Activated CD4-positive, CD25-positive, alpha-beta regulatory T cell treated with anti-CD3 and anti-CD28 coated beads, Interleukin-2, amount 50 U/mL, for 16 hours (primary cell): ENCODE measurements at regions not wholly inside any gene's neighbourhood (a gene's known extent, or its start where the extent isn't known, plus 50 kb on each side); places are given as distances from the start of the nearest gene placed in this dataset.

Experiments
- DNase-seq: peaks from one replicate; pipeline ENCODE4 v3.0.0-alpha.2; 2020; ENCODE audit warnings: low read depth, low spot score

DNA sequence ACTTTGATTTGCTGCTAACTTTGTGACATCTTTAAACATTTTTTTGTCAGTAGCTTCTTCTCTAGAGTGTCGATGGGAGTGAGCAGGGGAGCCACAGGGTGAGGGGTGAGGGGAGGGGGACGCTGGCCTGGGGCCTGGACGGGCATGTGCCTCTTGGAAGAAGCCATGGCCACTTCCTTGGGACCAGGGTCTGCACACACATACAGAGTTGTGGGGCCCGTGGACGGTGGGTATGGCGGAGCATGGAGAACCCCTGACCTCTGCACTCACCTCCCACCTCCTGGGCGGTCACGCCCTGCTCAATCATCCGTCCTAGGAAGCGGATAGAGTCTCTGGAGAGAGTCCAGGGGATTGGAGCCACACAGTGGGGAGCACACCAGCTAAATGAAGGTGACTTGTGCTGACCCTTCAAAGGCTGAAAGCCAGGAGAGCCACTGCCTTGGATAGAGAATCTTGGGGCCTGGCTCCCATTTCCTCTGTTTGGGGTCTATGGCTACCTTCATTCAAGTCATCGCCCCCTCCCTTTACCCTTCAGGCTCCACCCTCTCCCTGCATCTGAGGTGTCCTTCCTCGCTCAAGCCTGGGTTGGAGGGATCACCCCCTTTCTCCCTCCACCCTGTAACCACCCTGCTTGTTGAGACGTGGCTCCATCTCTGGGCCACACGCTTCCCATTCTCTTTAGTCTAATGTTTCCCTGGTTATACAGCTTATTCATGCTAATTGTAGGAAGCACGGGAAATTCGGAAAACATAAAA lies 63.9 kb upstream of the HAAO start:
- DNase-seq = no peak

DNA sequence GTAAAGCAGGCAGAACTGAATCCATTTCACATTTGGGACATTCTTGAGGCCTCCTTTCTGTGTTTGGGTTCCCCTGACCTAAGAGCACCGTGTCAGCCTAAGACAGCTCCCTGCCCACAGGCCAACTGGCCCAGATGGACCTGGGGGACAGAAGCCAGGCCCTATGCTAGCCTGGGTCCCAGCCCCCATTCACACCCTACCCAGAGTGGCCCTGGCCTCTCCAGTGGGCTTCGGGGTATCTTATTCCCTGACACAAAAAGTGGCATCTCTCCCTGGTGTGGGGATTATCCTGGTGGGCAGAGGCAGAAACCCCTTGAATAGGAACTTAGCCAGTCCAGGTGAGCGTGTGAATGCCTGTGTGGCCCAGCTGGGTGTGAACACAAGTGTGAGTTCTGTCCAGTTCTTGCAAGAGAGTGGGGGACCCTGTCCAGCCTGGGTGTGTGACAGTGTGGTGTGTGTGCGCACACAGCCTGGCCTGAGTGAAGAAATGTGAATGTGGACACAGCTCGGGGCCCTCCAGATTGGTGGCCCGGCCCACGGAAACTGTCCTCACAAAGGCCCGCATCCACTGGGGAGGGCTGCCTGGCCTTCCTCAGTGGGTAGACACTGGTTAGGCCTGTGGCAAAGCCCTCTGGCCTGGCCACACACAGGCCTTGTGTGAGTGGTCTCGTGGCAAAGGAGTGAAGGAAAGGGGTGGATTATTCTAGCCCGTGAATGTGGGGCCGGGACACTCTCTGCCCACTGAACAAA lies 63.0 kb upstream of the HAAO start:
- no peak for DNase-seq

DNA sequence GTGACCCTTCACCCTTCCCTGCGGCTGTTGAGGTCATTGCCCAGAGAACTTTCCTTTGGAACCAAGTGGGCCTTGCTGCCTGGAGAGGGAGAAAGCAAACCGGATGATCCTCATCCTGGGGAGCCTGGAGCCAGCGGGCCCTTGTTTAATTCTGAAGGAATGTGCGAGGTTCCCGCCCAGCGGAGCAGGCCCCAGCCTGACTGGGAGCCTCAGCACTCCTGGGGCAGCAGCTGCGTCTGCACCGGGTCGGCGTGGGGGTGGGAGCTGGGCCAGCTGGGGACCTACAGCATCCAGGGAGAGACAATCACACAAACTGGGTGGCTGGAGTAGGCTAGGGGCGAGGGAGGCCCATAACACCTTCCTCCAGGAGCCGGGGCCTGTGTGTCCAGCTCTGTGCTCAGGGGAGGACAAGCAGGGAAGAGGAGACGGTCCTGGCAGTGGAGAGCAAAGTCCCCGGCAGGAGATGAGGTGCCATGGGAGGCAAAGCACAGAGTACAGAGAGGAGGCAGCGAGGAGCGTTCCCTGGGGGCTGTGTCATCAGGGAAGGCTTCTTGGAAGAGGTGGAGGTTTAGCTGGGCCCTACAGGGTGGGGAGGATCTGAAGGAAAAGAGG lies 61.9 kb upstream of the HAAO start:
- DNase-seq = no peak

DNA sequence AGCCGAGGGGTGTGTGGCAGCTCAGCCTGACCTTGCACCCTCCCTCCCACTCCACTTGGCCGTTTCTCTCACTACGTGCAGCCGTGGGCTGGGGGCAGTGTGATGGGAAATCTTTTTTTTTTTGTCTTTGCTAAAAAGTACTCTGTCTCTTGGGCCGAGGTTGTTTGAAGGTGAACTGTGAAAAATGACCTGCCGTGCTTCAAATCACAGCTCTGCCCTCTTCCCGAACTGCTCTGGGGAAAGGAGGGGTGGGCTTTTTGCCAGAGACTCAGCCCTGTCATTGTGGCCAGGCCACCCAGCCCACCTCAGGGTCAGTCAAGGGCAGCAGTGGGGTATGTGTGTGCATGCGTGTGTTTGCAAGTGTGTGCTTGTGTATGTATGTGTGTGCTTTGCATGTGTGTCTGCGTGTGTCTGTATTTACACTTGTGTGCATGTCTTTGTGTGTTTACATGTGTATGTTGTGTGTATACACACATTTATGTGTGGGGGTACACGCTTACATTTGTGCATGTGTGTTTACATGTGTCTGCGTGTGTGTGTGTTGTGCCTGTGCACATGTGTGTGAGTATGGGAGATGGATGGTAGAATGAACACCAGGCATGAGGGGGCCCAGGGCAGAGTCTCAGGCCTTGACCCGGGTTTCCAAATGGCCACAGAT lies 61.3 kb upstream of the HAAO start:
- no peak for DNase-seq

DNA sequence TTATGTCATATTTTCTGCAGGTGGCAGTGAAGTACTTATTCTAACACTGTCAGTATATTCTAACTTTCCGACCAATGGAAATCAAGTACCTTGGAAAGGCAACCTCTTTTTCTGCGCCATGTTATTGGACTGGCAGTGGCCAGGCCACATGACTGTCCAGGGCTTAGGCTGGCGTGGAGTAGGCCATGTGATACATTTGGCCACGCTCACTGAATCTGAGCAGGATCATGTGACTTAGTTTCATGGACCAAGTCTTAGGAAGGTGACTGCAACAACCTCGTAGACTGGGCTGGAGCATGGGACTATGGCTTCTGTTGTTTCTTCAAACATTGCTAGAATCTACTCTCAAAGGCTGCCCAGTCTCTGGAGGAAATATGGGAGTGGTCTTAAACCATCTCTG lies 60.4 kb upstream of the HAAO start:
- DNase-seq = no peak

DNA sequence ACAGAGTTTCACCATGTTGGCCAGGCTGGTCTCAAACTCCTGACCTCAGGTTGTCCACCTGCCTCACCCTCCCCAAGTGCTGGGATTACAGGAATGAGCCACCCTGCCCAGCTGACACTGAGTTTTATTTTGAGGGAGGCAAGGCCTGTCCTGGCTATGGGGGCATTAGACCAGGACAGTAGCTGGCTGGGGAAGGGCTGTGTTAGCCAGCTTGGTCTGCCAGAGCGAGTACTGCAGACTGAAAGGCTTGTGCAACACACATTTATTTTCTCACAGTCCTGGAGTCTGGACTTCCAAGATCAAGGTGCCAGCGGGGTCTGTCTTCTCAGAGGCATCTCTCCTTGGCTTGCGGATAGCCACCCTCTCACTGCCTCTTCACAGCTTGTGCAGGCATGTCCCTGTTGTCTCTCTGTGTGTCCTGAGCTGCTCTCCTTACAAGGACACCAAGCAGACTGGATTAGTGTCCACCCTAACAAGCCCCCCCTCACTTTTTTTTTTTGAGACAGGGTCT lies 59.4 kb upstream of the HAAO start:
- no peak for DNase-seq

DNA sequence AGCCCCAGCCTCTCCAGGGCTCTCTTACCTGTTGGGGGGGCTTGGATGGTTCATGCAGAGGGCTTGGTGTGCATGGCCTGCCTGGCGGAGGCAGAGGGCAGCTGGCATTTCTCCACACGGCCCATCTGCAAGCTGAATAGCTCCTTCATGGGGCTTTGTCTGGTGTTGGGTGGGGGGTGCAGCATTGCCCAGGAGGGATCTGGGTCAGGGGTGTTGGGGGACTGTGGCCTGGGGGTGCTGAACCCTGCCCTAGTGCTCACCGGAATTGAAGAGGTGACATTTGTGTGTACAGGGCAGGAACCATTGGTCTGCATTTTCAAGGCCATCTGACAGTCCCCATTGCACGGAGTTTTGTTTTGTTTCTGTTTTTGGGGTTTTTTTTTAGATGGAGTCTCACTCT lies 58.8 kb upstream of the HAAO start:
- no peak for DNase-seq

DNA sequence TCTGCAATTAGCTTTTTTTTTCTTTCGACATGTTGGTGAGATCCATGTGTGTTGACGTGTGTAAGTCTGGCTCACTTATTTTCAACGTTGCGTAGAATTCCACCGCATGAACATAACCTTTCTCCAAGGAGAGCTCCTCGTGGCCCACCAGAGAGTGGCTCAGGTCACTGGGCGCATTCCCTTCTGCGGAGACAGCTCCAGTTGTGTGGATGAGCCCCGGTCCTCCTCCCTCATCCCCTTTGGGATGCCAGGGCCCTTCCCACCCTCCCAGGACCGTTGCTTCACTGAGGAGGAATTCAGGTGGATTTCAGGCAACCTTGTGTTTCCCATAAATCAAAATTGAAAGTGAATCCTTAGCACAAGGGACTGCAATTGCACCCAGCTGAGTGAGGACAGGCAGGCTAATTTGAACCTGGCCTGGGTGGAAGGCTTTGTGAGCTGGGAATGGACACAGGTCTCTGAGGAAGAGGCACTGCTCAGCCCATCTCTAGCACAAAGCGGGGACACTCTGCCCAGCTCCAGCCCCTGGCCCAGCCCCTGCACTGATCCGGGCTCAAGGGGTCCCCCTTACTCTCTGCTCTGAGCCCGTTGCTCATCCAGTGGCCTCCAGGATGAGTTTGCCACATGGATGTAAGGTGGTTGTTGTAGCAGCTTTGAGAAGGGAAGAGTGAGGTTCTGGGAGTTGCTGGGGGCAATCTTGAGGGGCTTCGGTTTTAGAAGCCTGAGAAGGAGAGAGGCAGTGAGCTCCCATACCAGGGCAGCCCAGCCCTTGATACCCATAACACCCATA lies 57.8 kb upstream of the HAAO start:
- DNase-seq = no peak

DNA sequence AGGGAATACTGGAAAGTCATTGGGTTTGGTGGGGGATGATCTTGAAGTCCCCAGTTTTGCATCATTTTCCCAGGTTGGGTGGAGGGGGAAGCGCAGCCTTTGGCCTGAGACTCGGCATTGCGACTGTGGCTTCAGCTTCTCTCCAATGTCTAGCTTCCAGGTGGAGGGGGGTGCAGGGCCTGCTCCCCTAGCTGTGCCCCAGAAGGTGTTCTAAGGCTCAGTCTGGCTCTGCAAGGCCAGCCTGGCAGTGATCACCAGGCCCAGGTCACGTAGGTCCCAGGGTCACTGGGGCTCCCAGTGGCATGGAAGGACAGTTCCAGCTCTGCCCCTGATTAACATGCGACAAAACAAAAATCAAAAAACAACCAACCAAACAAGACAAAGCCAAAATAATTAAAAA lies 56.9 kb upstream of the HAAO start:
- DNase-seq = no peak

DNA sequence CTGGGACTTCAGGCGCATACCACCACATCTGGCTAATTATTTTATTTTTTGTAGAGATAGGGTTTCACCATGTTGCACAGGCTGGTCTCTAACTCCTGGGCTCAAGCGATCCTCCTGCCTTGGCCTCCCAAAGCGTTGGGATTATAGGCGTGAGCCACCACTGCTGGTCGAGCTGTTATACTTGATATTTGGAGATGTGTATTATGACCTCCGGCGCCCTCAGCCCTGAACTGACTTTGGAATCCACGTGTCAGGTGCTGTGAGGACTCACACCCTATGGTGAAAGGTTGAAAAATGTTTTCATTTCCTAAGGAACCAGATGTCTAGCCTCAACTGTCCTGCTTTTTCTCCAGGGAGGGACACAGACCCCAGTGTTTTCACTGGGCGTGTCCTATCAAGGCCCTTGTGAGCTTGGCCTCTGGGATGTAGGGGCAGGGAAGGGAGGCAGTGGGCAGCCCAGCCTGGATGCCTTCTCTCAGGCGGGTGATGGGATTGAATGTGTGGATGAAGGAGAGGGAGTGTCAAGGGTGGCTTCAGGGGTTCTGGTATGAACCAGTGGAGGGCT lies 56.4 kb upstream of the HAAO start:
- DNase-seq = no peak

DNA sequence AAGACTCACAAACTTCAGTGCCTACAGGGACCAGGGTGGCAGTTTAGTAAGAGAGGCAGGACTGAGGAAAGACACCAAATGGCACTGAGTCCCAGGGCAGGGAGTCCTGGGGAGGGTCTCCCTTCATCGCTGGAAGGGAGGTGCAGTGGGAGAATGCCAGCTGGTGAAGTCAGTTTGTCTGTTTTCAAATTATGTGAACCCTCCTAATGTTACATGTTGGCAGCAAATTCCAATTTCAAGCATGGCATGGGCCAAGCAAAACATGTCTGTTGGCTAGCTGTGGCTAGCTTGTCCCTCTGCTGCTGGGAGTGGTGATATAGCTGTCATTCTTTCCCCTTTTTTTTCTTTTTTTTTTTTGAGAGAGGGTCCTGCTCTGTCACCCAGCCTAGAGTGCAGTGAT lies 55.9 kb upstream of the HAAO start:
- DNase-seq = no peak

DNA sequence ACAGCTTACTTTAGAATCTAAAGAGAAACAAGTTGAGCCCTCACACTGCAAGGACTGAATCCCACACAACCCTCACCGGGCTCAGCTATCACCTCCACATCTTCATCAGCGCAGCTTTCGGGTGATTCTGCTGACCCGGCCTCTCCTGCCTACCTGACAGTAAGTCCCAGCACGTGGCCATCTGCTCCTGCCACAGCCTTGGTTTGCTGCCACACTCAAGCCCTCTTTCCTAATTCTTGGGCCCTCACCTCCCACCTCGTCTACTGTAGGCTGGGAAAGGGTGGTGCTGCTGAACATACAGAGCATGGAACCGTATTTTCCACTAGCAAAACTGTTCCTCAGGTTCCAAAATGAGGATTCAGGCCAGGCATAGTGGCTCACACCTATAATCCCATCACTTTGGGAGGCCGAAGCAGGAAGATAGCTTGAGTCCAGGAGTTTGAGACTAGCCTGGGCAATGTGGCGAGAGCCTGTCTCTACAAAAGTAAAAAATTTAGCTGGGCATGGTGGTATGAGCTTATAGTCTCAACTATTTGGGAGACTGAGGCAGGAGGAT lies 55.3 kb upstream of the HAAO start:
- no peak for DNase-seq

DNA sequence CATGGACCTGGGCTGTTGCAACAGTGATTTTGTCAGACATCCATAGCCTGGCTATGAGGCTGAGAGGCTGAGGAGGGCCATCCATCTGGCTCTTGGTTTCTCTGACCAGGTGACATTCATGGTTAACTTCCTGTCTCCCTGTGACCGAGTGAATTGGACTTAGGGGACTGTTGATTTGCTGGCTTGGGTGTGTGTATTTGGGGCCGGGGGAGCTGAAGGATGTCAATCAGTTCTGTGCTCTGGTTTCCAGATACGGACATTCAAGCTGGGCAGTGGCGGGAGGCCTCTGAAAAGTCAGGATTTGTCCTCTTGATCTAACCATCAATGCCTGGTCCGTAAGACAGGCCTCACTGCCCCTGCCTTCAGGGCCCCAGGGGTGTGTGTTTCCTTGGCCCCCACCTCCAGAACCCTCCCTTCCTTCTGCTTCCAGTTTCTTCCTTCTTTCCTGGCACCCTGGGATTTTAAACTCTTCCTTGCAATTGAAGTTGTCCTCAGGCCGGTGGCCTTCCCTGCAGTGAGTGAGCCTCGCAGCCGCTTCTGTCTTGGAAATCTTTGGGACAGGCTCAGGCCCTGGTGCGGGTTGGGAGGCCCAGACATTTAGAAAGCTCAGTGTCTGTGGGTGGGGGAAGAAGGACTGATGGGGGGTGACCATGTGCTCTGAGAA lies 54.7 kb upstream of the HAAO start:
- no peak for DNase-seq

DNA sequence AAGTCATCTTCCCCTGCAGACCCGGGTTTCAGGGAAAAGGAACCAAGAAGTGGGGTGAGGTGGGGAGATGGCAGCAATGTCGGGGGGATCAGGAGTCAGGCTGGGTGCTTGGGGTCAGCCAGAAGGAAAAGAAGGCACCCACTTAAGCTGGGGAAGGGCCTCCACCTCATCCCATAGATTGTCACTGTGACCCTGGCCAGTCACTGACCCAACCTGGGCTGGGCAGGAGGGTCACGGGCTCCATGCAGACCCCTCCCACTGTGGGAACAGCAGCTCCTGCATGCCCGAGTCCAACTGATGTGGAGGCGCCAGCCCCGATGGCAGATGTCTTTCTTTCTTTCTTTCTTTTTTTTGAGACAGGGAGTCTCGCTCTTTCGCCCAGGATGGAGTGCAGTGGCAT lies 53.6 kb upstream of the HAAO start:
- DNase-seq = no peak

DNA sequence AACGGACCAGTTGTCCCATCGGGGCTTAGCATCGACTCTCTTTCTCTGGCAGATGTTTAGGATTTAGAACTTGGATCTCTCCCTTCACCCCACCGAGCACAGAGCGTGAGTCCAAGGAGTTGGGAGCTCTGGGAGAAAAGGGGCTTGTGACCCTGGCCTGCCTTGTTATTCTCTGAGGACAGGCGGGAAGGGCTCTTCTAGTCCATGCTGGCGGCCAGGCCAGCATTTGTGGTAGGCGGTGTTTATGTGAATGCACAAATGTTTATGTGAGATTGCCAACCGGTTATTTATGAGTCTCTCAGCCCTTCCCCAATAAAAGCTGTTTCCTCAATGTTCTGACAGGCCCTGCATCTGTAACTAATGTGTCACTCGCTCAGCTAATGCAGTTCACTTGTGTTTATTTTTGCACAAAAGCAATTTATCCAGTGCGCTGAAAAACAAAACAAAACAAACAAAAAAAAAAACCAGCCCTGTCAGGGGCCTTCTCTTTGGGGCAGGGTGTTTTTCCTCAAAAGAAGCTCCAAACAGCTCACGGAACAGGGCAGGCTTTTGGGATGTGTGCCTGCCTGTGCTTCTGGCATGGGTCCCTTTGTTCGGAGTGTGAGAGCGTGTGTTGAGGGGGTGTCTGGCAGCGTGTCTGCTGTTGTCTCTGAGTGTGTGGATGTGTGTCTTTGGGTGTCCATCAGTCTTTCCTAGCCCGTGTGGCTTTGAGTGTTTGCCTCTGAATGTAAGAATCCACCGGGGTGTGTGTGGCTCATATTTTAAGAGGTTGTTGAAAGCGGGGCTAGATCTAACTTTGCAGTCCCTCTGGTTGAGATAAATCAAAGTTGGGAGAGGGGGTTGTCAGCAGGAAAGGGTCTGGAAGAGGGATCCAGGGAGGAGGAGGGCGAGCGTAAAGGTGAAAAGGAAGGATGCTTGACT lies 52.8 kb upstream of the HAAO start:
- DNase-seq = no peak

DNA sequence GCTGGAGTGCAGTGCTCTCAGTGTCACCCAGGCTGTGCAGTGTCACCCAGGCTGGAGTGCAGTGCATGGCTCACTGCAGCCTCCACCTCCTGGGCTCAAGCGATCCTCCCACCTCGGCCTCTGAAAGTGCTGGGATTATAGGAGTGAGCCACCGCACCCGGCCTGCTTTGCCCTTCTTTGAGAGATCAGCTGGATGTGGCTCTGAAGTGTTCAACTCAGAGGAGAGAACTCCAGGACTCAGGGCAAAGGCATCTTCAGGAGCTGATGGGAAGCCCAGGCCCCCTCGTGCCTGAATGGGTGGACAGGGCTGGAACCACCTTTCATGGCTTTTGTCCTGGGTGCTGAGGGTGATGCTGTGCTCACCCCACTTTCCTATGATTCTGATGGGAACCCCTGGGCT lies 52.0 kb upstream of the HAAO start:
- no peak for DNase-seq

DNA sequence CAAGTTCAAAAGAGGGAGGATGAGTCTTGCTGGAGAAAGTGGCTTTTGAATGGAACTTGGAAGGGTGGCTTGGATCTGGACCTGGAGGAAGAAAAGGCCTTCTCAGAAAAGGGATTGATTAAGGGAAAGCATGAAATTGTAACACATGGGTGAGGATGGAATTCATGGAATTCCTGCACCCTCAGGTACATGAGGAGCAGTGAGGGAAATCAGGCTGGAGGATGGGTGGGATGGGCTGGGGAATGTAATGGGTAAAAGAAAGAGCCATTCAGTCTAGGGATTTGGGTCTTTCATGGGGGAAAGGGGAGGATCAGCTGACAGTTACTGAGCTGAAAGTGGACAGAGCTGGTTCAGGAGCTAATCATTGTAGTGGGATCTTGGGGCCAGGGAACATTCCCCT lies 51.2 kb upstream of the HAAO start:
- no peak for DNase-seq

DNA sequence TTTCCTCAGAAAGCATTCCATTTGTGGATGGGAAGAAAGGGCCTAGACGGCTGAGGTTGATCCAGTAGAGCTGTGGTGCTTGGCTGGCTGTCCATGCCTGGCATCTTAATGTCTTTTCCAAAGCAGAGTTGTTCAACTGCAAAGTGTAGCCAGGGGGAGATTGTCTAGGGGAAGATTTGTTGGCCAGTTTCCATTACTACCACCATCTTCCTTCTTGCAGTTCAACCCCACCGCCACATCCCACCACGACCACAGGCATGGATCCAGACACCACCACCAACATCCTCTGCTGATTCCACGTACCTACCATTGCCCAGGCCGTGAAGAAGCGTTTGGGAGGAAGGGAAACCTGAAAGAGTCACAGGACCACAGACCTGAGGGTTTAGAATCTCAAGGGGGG lies 50.7 kb upstream of the HAAO start:
- no peak for DNase-seq

DNA sequence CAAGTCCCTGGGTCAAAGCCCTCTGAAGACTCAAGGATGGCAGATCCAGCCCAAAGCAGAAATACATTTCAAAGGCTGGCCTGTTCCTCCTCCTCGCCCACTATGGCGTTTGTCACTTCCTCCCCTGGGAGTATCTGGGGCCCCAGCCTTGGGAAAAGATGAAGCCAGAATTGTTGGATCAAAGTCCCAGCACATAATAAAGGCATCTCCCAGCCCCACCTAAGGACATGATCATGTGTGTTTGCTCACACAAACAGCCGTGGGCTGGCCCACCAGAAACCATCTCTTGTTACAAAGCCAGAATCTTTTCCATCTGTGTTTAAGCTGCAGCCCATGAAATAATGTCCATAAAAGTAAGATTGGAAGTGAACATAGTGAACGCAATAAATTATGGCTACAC lies 50.1 kb upstream of the HAAO start:
- no peak for DNase-seq
